DND-41 (cell line): ENCODE measurements at regions not wholly inside any gene's neighbourhood (a gene's known extent, or its start where the extent isn't known, plus 50 kb on each side); places are given as distances from the start of the nearest gene placed in this dataset.

Experiments
- EZH2 ChIP-seq: IDR thresholded peaks from 3 replicates; pipeline ENCODE4 v1.6.1; 2012; ENCODE audit warnings: borderline replicate concordance, low read depth, mild to moderate bottlenecking, moderate library complexity, low read length, inconsistent platforms; ENCODE audit not compliant: severe bottlenecking
- TF ChIP-seq, protein P1 (sequence below): IDR thresholded peaks from 2 replicates; pipeline ENCODE4 v1.5.1; 2012; ENCODE audit warnings: borderline replicate concordance, low read length, moderate library complexity, mild to moderate bottlenecking; ENCODE audit not compliant: poor library complexity, severe bottlenecking; ENCODE audit errors: extremely low read depth

- TF ChIP-seq, protein P1, sequence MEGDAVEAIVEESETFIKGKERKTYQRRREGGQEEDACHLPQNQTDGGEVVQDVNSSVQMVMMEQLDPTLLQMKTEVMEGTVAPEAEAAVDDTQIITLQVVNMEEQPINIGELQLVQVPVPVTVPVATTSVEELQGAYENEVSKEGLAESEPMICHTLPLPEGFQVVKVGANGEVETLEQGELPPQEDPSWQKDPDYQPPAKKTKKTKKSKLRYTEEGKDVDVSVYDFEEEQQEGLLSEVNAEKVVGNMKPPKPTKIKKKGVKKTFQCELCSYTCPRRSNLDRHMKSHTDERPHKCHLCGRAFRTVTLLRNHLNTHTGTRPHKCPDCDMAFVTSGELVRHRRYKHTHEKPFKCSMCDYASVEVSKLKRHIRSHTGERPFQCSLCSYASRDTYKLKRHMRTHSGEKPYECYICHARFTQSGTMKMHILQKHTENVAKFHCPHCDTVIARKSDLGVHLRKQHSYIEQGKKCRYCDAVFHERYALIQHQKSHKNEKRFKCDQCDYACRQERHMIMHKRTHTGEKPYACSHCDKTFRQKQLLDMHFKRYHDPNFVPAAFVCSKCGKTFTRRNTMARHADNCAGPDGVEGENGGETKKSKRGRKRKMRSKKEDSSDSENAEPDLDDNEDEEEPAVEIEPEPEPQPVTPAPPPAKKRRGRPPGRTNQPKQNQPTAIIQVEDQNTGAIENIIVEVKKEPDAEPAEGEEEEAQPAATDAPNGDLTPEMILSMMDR, result no peak
- TF ChIP-seq EZH2, result no peak
Observed at GRCh38 chr4:186878203-186878776, 154.6 kb upstream of the FAT1 start.
